CD4-positive, alpha-beta T cell (primary cell): ENCODE measurements at regions not wholly inside any gene's neighbourhood (a gene's known extent, or its start where the extent isn't known, plus 50 kb on each side); places are given as distances from the start of the nearest gene placed in this dataset.

Experiments used
- ATAC-seq: fragments of 200-7000 bp; cut with Tn5 transposase; one replicate; pipeline ENCODE4 v1.10.0; 2022; ENCODE audit warnings: mild to moderate bottlenecking; ENCODE audit not compliant: poor library complexity
- CTCF ChIA-PET: fragments of 350-600 bp; sonication (Branson Sonifier 250); formaldehyde crosslinking; loops from one replicate; lab custom pipeline; 2021; ENCODE audit warnings: antibody characterized with exemption, inconsistent platforms; lab: Charles Lee
- POLR2A ChIA-PET: fragments of 350-600 bp; sonication (Branson Sonifier 250); formaldehyde crosslinking; loops from one replicate; lab custom pipeline; 2021; ENCODE audit warnings: antibody characterized with exemption, inconsistent platforms; lab: Charles Lee
- DNase-seq, 14 experiments: peaks; one replicate each; pipeline ENCODE4 v3.0.0-alpha.2; 2013 to 2020; ENCODE audit warnings: mixed read lengths in 2 of 14
- H3K27ac ChIP-seq, 2 donors: one replicate each; pipeline versions ENCODE4 v1.5.1 to v1.7.0; 2013; ENCODE audit warnings: low read length in 2 of 2, low read depth in 1 of 2, mild to moderate bottlenecking in 1 of 2
- H3K27me3 ChIP-seq, 2 experiments: 1 replicate in 1 of 2; 2 replicates in 1 of 2; pipeline versions ENCODE4 v1.6.1 to v1.7.0; 2013; ENCODE audit warnings: low read length in 2 of 2, control low read depth in 1 of 2, mild to moderate bottlenecking in 1 of 2, moderate library complexity in 1 of 2; ENCODE audit not compliant: insufficient read depth in 2 of 2, control insufficient read depth in 1 of 2
- H3K36me3 ChIP-seq: one replicate; pipeline ENCODE4 v1.6.1; 2013; ENCODE audit warnings: low read length, control low read depth; ENCODE audit not compliant: insufficient read depth
- H3K4me1 ChIP-seq: one replicate; pipeline ENCODE4 v1.6.1; 2013; ENCODE audit warnings: low read length, control low read depth; ENCODE audit not compliant: insufficient read depth
- H3K4me3 ChIP-seq: one replicate; pipeline ENCODE4 v1.5.1; 2013; ENCODE audit warnings: mild to moderate bottlenecking, low read length, moderate library complexity
- H3K9me3 ChIP-seq, 2 experiments: 1 replicate in 1 of 2; 2 replicates in 1 of 2; pipeline versions ENCODE4 v1.6.1 to v1.7.0; 2013; ENCODE audit warnings: low read length in 2 of 2, mild to moderate bottlenecking in 2 of 2, control low read depth in 1 of 2, moderate library complexity in 1 of 2; ENCODE audit not compliant: control insufficient read depth in 1 of 2, insufficient read depth in 1 of 2
- H3K27ac Mint-ChIP-seq: one replicate; pipeline ENCODE4 v1.8.0; 2020; ENCODE audit warnings: mixed read lengths
- H3K27me3 Mint-ChIP-seq: one replicate; pipeline ENCODE4 v1.8.0; 2021; ENCODE audit warnings: mixed read lengths
- H3K36me3 Mint-ChIP-seq: one replicate; pipeline ENCODE4 v1.8.0; 2021; ENCODE audit warnings: low read depth, mixed read lengths
- H3K4me1 Mint-ChIP-seq: one replicate; pipeline ENCODE4 v1.8.0; 2021; ENCODE audit warnings: low read depth, mixed read lengths
- H3K4me3 Mint-ChIP-seq: one replicate; pipeline ENCODE4 v1.8.0; 2020; ENCODE audit warnings: mild to moderate bottlenecking, mixed read lengths
- H3K9me3 Mint-ChIP-seq: one replicate; pipeline ENCODE4 v1.8.0; 2020; ENCODE audit warnings: mixed read lengths
- CTCF ChIP-seq: fragments of 200-600 bp; IDR thresholded peaks from one replicate; pipeline ENCODE4 v1.8.0; 2022; ENCODE audit warnings: antibody characterized with exemption, mild to moderate bottlenecking
- intact Hi-C, 2 experiments: fragments of 100-400 bp; cut with DNase I in 1 of 2; cut with micrococcal nuclease in 1 of 2; formaldehyde crosslinking; loops; one replicate each; pipeline versions ENCODE4 v1.15.1 to v1.9.0; 2023 to 2025; cut with DNase I, micrococcal nuclease

GRCh38 chr18:34311468-34311867 is 86.8 kb upstream of the NOL4 start:
- H3K9me3 ChIP-seq, result peaks cover 0 to 3% of the 10 kb centered on the region in 2 experiments
- Mint-ChIP-seq H3K9me3 (peaks cover 9% of the 10 kb centered on the region), H3K4me3 (no peak overlapping the region), H3K4me1 (no peaks in the 10 kb centered on the region), H3K27me3 (no peaks in the 10 kb centered on the region), H3K27ac (no peak overlapping the region), H3K36me3 (no peaks in the 10 kb centered on the region)
- DNase-seq, result no peak
- intact Hi-C loops, result no loop called here
- no peaks in the 10 kb centered on the region for H3K4me1 ChIP-seq
- H3K4me3 ChIP-seq, result no peak overlapping the region
- TF ChIP-seq CTCF, result no peak
- H3K27me3 ChIP-seq, result no peaks in the 10 kb centered on the region
- H3K36me3 ChIP-seq, result no peaks in the 10 kb centered on the region
- ATAC-seq, result no peak
- CTCF ChIA-PET, result no interaction called here
- H3K27ac ChIP-seq, result no peak overlapping the region
- POLR2A ChIA-PET, result no interaction called here

GRCh38 chr18:34314847-34315246 is 90.1 kb upstream of the NOL4 start:
- Histone ChIP-seq H3K36me3 (no peaks in the 10 kb centered on the region), H3K27me3 (no peaks in the 10 kb centered on the region), H3K4me1 (no peaks in the 10 kb centered on the region), H3K9me3 (peaks cover 0 to 3% of the 10 kb centered on the region in 2 experiments), H3K27ac (no peak overlapping the region), H3K4me3 (no peak overlapping the region)
- ChIA-PET POLR2A (no interaction called here), CTCF (no interaction called here)
- H3K9me3 Mint-ChIP-seq, result peaks cover 6% of the 10 kb centered on the region
- TF ChIP-seq CTCF, result no peak
- ATAC-seq (no peak), DNase-seq (no peak)
- intact Hi-C loops, result no loop called here
- no peak overlapping the region for H3K27ac Mint-ChIP-seq
- no peaks in the 10 kb centered on the region for H3K4me1 Mint-ChIP-seq
- no peaks in the 10 kb centered on the region for H3K27me3 Mint-ChIP-seq
- H3K36me3 Mint-ChIP-seq, result no peaks in the 10 kb centered on the region
- H3K4me3 Mint-ChIP-seq, result no peak overlapping the region

GRCh38 chr18:34315591-34316352 is 91.1 kb upstream of the NOL4 start:
- ATAC-seq, result no peak
- Histone ChIP-seq H3K4me1 (no peaks in the 10 kb centered on the region), H3K9me3 (no peaks in the 10 kb centered on the region), H3K4me3 (no peak overlapping the region), H3K36me3 (no peaks in the 10 kb centered on the region), H3K27me3 (no peaks in the 10 kb centered on the region), H3K27ac (no peak overlapping the region)
- no peak for DNase-seq
- TF ChIP-seq CTCF, result no peak
- intact Hi-C loops, result no loop called here
- no peak overlapping the region for H3K4me3 Mint-ChIP-seq
- no peaks in the 10 kb centered on the region for H3K4me1 Mint-ChIP-seq
- ChIA-PET POLR2A (no interaction called here), CTCF (no interaction called here)
- no peaks in the 10 kb centered on the region for H3K36me3 Mint-ChIP-seq
- H3K9me3 Mint-ChIP-seq, result peaks cover 10% of the 10 kb centered on the region
- no peak overlapping the region for H3K27ac Mint-ChIP-seq
- no peaks in the 10 kb centered on the region for H3K27me3 Mint-ChIP-seq
